ENCODE measurements at regions not wholly inside any gene's neighbourhood (a gene's known extent, or its start where the extent isn't known, plus 50 kb on each side); places are given as distances from the start of the nearest gene placed in this dataset.

DNA sequence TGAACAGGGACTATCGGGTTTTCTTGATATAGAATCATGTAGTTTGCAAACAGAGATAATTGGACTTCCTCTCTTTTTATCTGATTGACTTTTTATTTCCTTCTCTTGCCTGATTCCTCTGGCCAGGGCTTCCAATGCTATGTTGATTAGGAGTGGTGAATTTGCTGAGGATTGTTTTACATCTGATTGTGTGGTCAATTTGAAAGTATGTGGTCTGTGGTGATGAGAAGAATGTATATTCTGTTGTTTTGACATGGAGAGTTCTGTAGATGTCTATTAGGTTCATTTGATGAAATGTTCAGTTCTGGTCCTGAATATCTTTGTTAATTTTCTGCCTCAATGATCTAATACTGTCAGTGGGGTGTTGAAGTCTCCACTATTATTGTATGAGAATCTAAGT lies 713.2 kb upstream of the CCDC179 start:
- no peak for TF ChIP-seq CTCF (IDR thresholded peaks at IDR 0.05)
- Histone ChIP-seq H3K27ac (no peak overlapping the region), H3K4me3 (no peak overlapping the region)
- DNase-seq (ENCODE audit: low spot score): no peak

- no peak for TF ChIP-seq CTCF (IDR thresholded peaks at IDR 0.05)
- H3K27ac ChIP-seq: no peak overlapping the region
- DNase-seq (ENCODE audit: low spot score): no peak
- no peak overlapping the region for H3K4me3 ChIP-seq
Observed at GRCh38 chr11:23574149-23574548, 713.9 kb upstream of the CCDC179 start.

GRCh38 chr11:23577296-23577695 lies 717.0 kb upstream of the CCDC179 start:
- no peak for TF ChIP-seq CTCF (IDR thresholded peaks at IDR 0.05)
- H3K4me3 ChIP-seq: no peak overlapping the region

DNA sequence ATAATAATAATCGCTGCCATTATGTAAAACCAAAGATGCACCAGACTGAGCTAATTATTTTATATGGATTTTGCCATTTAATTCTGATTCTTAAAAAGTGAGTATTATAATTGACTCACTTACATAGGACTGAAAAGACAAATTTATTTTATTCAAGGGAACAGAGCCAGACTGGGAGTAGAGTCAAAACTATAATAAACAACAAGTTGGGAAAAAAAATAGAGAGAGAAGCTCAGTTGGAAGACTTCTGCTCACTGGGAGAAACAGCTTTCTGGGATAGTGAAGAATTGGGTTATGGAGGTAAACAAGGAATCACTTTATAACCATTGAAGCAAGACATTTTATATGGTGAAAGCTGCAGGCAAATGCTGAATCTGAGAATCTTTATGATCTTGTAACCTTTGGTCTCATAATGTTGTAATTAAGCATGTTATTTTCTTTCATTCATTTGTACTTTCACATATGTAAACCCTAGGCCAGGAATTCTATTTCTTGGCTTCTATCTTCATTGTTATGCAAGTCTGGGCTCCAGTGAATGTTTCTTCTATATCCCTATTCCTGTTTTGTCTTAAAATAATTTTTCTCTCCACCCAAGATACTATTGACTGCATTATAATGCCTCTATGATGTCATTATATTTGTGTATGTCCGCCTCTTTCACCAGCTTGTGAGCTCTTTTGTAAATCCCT lies 725.3 kb upstream of the CCDC179 start:
- Histone ChIP-seq H3K4me3 (no peak overlapping the region), H3K27ac (no peak overlapping the region)
- no peak for TF ChIP-seq CTCF (IDR thresholded peaks at IDR 0.05)
- DNase-seq (ENCODE audit: low spot score): no peak

More at GRCh38 chr11:23577296-23577695, 717.0 kb upstream of the CCDC179 start:
- no peak overlapping the region for H3K27ac ChIP-seq
- no peak for DNase-seq (ENCODE audit: low spot score)

DNA sequence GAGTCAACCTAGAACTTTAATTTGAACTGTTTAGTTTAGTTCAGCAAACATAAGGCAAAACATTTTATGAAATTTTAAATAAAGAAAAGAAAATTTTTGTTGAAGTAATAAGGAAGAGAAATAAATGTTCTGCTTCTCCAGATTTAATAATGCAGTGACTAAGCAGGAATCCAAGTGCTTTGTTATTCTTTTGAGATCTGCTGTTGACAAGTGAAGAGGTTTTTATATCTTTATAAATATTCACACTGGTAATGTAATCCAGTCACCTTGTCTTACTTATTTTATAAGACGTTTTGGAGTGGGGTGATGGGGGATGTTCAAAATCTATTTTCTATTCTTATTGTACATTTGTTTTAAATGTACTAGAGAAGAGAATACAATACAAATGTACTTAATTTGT lies 725.9 kb upstream of the CCDC179 start:
- TF ChIP-seq CTCF (IDR thresholded peaks at IDR 0.05): no peak
- Histone ChIP-seq H3K4me3 (no peak overlapping the region), H3K27ac (no peak overlapping the region)
- no peak for DNase-seq (ENCODE audit: low spot score)

- H3K27ac ChIP-seq: no peak overlapping the region
- H3K4me3 ChIP-seq: no peak overlapping the region
- no peak for DNase-seq (ENCODE audit: low spot score)
- TF ChIP-seq CTCF (IDR thresholded peaks at IDR 0.05): no peak
Observed at GRCh38 chr11:23590596-23591308, 730.5 kb upstream of the CCDC179 start.

DNA sequence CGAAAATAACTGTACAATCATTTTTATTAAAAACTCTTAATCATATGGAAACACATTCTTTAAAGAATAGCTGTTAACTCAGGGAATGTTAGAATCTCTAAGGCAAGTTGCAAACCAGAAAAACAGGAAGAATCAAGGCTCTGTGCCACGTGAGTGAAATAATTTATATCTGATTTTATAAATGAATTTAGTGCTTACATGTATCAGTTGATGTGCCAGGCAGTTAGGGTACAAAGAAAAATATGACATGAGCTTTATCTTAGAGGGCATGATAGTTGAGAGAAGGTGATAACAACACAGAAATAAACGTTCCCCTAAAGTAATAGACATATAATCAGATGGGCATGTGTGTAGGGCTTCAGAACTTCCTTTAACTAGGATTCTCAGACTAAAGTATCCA lies 734.5 kb upstream of the CCDC179 start:
- Histone ChIP-seq H3K27ac (no peak overlapping the region), H3K4me3 (no peak overlapping the region)
- TF ChIP-seq CTCF (IDR thresholded peaks at IDR 0.05): no peak
- no peak for DNase-seq (ENCODE audit: low spot score)

Measured in coronary artery (tissue), 2 donors.